HG02885 (cell line): ENCODE measurements at regions not wholly inside any gene's neighbourhood (a gene's known extent, or its start where the extent isn't known, plus 50 kb on each side); places are given as distances from the start of the nearest gene placed in this dataset.
"Not testable (repeated sequence)": the region's sequence is repeated elsewhere in the genome, so short reads cannot be mapped to it uniquely, and the experiment has no call there.

Experiments used
- ATAC-seq: cut with Tn5 transposase; IDR thresholded peaks from one replicate; pipeline ENCODE4 v1.9.1; 2021; ENCODE audit warnings: mild to moderate bottlenecking; ENCODE audit not compliant: unreplicated experiment, poor library complexity

DNA sequence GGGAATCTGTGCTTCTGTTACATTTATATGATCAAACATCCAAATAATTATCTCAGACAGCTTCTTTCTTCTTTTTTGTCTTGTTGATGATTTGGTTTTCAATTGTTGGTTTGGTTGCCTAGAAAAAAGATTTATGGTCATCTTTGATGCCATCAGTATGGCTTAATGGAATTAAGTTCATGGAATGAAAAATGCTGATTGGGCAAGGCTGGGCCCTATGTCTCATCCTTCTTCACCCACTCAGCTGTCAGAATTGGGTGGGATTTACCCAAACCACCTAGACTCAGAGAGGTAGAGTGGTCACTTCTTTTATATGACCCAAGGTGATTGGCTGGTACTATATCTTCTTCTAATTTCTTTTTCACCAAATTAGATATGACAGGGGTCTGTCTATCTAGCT lies 258.3 kb downstream of the DOK5 start:
- ATAC-seq = no peak

GRCh38 chr20:54727490-54727889 lies 252.1 kb downstream of the DOK5 start:
- ATAC-seq = no peak

GRCh38 chr20:54726687-54727300 lies 251.4 kb downstream of the DOK5 start:
- no peak for ATAC-seq

GRCh38 chr20:54725266-54725665 lies 249.9 kb downstream of the DOK5 start:
- not testable (repeated sequence) for ATAC-seq

DNA sequence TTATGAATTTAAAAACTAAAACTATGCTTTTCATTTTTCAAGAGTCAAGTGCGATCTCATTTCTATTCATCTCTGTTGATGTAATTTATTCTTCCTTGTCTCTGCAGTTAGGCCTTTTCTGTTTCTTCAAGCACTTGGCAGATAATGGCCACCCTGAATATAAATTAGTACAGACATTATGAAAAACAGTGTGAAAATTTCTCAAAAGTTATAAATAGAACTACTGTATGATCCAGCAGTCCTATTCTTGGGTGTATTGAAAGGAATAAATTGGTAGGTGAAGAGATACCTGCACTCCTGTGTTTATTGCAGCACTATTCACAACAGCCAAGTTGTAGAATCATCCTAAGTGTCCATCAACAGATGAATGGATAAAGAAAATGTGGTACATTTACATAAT lies 248.3 kb downstream of the DOK5 start:
- no peak for ATAC-seq

- no peak for ATAC-seq
Measured at GRCh38 chr20:54717983-54718382, 242.6 kb downstream of the DOK5 start.

DNA sequence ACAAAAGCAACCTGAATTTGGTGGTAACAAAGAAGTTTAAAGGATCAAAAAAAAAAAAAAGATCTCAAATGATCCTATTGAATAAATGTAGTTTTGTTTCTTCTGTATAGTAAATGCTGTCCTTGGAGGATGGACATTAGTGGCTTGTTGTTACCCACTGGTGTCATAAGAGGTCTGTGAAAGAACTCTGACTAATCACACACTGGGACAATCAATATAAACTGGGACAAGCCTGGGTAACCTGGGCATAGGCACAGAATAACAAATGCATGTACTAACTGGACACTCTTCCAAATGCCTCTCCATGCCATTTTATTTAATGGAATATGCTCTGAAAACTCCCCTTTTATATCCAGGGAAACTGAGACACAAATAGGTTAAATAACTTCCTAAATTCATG lies 241.4 kb downstream of the DOK5 start:
- ATAC-seq = no peak

GRCh38 chr20:54716174-54716747 lies 240.9 kb downstream of the DOK5 start:
- no peak for ATAC-seq

GRCh38 chr20:54714817-54715216 lies 239.4 kb downstream of the DOK5 start:
- ATAC-seq = no peak

- no peak for ATAC-seq
Measured at GRCh38 chr20:54713727-54714126, 238.3 kb downstream of the DOK5 start.

GRCh38 chr20:54711071-54711470 lies 235.7 kb downstream of the DOK5 start:
- ATAC-seq = no peak

GRCh38 chr20:54710341-54710740 lies 234.9 kb downstream of the DOK5 start:
- ATAC-seq = no peak

GRCh38 chr20:54708229-54708628 lies 232.8 kb downstream of the DOK5 start:
- no peak for ATAC-seq

- ATAC-seq = no peak
Measured at GRCh38 chr20:54707801-54708200, 232.4 kb downstream of the DOK5 start.

- no peak for ATAC-seq
Measured at GRCh38 chr20:54706581-54706980, 231.2 kb downstream of the DOK5 start.

DNA sequence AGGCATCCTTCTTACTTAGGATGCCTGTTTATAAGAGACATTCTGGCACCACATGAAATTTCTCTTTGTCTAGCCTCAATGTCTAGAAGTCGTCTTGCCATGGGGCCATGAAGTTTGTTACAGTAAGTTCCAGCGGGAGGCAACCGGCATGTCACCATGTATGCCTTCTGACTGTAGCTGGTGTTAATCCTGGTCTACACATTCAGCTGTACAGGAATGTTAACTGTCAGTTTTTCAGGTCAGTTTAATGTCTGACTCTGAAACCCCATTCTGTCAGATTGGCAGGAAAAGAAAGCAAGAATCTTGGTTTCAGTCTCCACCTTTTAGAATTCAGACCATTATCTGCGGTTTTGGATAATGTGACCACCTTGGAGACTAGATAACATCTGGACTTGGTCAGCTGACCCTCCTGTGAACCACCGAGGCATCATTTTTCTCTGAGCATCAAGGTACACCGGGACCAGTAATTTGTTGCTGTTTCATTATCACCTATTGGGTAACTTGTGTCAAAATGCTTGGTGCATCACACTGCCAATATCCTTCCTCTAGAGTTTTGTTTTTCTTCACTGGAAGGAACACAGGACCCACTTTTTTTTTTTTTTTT lies 228.7 kb downstream of the DOK5 start:
- ATAC-seq = no peak
